IMR-90 (cell line): ENCODE measurements at regions not wholly inside any gene's neighbourhood (a gene's known extent, or its start where the extent isn't known, plus 50 kb on each side); places are given as distances from the start of the nearest gene placed in this dataset.

Source experiments
- BHLHE40 ChIP-seq: fragments of 150-350 bp; IDR thresholded peaks from 2 replicates; pipeline ENCODE4 v1.6.1; 2016; ENCODE audit warnings: mild to moderate bottlenecking, low read depth, low read length
- CHD1 ChIP-seq: IDR thresholded peaks from 2 replicates; pipeline ENCODE4 v1.6.1; 2012; ENCODE audit warnings: low read depth, low read length, improper control_type of control experiment
- POLR2A ChIP-seq: IDR thresholded peaks from 2 replicates; pipeline ENCODE4 v1.6.1; 2012; ENCODE audit warnings: mild to moderate bottlenecking, low read depth, low read length
- RAD21 ChIP-seq: IDR thresholded peaks from 2 replicates; pipeline ENCODE4 v1.6.1; 2012; ENCODE audit warnings: low read length, improper control_type of control experiment
- TF ChIP-seq, protein P1 (sequence below): conservative IDR thresholded peaks from 2 replicates; pipeline ENCODE4 v1.5.1; 2012; ENCODE audit warnings: mild to moderate bottlenecking, low read depth, low read length, improper control_type of control experiment

DNA sequence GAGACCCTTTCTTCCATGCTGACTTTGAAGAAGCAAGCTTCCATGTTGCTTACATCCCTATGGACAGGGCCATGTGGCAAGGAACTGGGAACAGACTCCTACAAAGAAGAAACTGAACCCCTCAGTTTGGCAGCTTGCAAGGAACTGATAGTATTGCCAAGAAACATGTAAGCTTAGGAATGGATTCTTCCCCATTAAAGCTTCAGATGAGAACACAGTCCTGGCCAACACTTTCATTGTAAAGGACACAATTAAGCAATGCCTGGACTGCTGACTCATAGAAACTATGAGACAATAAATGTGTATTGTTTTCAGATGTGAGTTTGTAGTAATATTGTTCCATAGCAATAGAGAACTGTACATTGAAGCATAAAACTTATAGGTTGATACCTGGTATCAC lies 82.4 kb downstream of the AASDHPPT start:
- TF ChIP-seq, protein P1, sequence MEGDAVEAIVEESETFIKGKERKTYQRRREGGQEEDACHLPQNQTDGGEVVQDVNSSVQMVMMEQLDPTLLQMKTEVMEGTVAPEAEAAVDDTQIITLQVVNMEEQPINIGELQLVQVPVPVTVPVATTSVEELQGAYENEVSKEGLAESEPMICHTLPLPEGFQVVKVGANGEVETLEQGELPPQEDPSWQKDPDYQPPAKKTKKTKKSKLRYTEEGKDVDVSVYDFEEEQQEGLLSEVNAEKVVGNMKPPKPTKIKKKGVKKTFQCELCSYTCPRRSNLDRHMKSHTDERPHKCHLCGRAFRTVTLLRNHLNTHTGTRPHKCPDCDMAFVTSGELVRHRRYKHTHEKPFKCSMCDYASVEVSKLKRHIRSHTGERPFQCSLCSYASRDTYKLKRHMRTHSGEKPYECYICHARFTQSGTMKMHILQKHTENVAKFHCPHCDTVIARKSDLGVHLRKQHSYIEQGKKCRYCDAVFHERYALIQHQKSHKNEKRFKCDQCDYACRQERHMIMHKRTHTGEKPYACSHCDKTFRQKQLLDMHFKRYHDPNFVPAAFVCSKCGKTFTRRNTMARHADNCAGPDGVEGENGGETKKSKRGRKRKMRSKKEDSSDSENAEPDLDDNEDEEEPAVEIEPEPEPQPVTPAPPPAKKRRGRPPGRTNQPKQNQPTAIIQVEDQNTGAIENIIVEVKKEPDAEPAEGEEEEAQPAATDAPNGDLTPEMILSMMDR, result no peak
- TF ChIP-seq CHD1 (no peak), BHLHE40 (no peak), POLR2A (no peak), RAD21 (no peak)
